SK-N-SH (cell line): ENCODE measurements at regions not wholly inside any gene's neighbourhood (a gene's known extent, or its start where the extent isn't known, plus 50 kb on each side); places are given as distances from the start of the nearest gene placed in this dataset.

ENCODE experiments used
- CTCF ChIA-PET: fragments of 300-600, 350-600 bp; formaldehyde crosslinking; extraction: SDS; loops from one replicate; lab custom pipeline; 2021; lab: Yijun Ruan, JAX
- POLR2A ChIA-PET: fragments of 350-600 bp; sonication (Branson Sonifier 250); formaldehyde crosslinking; extraction: SDS; loops from one replicate; lab custom pipeline; 2020; ENCODE audit warnings: antibody characterized with exemption, inconsistent platforms; lab: Yijun Ruan, JAX
- DNase-seq: peaks from one replicate; pipeline ENCODE4 v3.0.0; 2012
- H2AFZ ChIP-seq: fragments of 200-600 bp; sonication (generic); 2 replicates; pipeline ENCODE4 v1.8.1; 2016; ENCODE audit warnings: antibody characterized with exemption, mild to moderate bottlenecking, low read depth
- H3F3A ChIP-seq: fragments of 200-600 bp; sonication (generic); replicated peaks from 2 replicates; pipeline ENCODE3; 2016; ENCODE audit warnings: antibody characterized with exemption, mild to moderate bottlenecking; ENCODE audit not compliant: insufficient read depth
- H3K27ac ChIP-seq, 2 experiments: fragments of 200-500 bp in 1 of 2; fragments of 200-600 bp in 1 of 2; sonication (Bioruptor generic) in 1 of 2; sonication (generic), shearing (Covaris generic) in 1 of 2; 2 replicates each; pipeline versions ENCODE4 v1.5.1 to v1.6.1; 2014 to 2016; ENCODE audit warnings: low read depth in 2 of 2, inconsistent platforms in 1 of 2, low read length in 1 of 2, mild to moderate bottlenecking in 1 of 2, mixed read lengths in 1 of 2
- H3K27me3 ChIP-seq: fragments of 200-600 bp; sonication (generic), shearing (Covaris generic); 2 replicates; pipeline ENCODE4 v1.6.1; 2016; ENCODE audit warnings: mixed run types; ENCODE audit not compliant: insufficient read depth
- H3K36me3 ChIP-seq, 2 experiments: fragments of 200-500 bp in 1 of 2; fragments of 200-600 bp in 1 of 2; sonication (Bioruptor generic) in 1 of 2; sonication (generic) in 1 of 2; replicated peaks in 1 of 2; 2 replicates each; pipeline versions ENCODE3 to v1.5.1; 2014 to 2016; ENCODE audit warnings: low read length in 1 of 2, mild to moderate bottlenecking in 1 of 2; ENCODE audit not compliant: insufficient read depth in 2 of 2, control insufficient read depth in 1 of 2
- H3K4me1 ChIP-seq, 2 experiments: fragments of 200-500 bp in 1 of 2; fragments of 200-600 bp in 1 of 2; sonication (Bioruptor generic) in 1 of 2; sonication (generic), shearing (Covaris generic) in 1 of 2; 2 replicates each; pipeline versions ENCODE4 v1.5.1 to v1.6.1; 2014 to 2016; ENCODE audit warnings: low read depth in 1 of 2, low read length in 1 of 2, mixed run types in 1 of 2; ENCODE audit not compliant: insufficient read depth in 2 of 2, control insufficient read depth in 1 of 2
- H3K4me2 ChIP-seq: fragments of 200-600 bp; sonication (generic), shearing (Covaris generic); 2 replicates; pipeline ENCODE4 v1.6.1; 2017; ENCODE audit warnings: mixed run types
- H3K4me3 ChIP-seq, 2 experiments: fragments of 200-500 bp in 1 of 2; fragments of 200-600 bp in 1 of 2; sonication (Bioruptor generic) in 1 of 2; sonication (generic), shearing (Covaris generic) in 1 of 2; 2 replicates each; pipeline versions ENCODE4 v1.5.1 to v1.8.1; 2014 to 2016; ENCODE audit warnings: low read depth in 2 of 2, inconsistent platforms in 1 of 2, low read length in 1 of 2, mild to moderate bottlenecking in 1 of 2, mixed read lengths in 1 of 2, moderate library complexity in 1 of 2
- H3K79me2 ChIP-seq: fragments of 200-600 bp; sonication (generic); 2 replicates; pipeline ENCODE4 v1.8.1; 2017; ENCODE audit warnings: mild to moderate bottlenecking; ENCODE audit not compliant: insufficient read depth
- H3K9ac ChIP-seq: fragments of 200-600 bp; sonication (generic); 2 replicates; pipeline ENCODE4 v1.6.1; 2017; ENCODE audit warnings: mixed run types
- H3K9me2 ChIP-seq: fragments of 200-600 bp; sonication (generic); 2 replicates; pipeline ENCODE4 v1.6.1; 2017; ENCODE audit warnings: mixed run types
- H3K9me3 ChIP-seq: fragments of 200-600 bp; sonication (generic); 2 replicates; pipeline ENCODE4 v1.6.1; 2017; ENCODE audit warnings: mixed run types, mild to moderate bottlenecking, moderate library complexity
- H4K20me1 ChIP-seq: fragments of 200-600 bp; sonication (generic); 2 replicates; pipeline ENCODE4 v1.6.1; 2017; ENCODE audit warnings: mild to moderate bottlenecking, mixed run types; ENCODE audit not compliant: insufficient read depth
- CHD2 ChIP-seq: fragments of 150-350 bp; IDR thresholded peaks from 2 replicates; pipeline ENCODE4 v1.6.1; 2018; ENCODE audit warnings: low read length; ENCODE audit not compliant: partially characterized antibody
- CTCF ChIP-seq: fragments of 200-600 bp; sonication (generic); IDR thresholded peaks from 2 replicates; pipeline ENCODE4 v1.6.1; 2017; ENCODE audit warnings: antibody characterized with exemption, mild to moderate bottlenecking, moderate library complexity
- ELF1 ChIP-seq: IDR thresholded peaks from 2 replicates; pipeline ENCODE4 v1.4.0; 2012
- EP300 ChIP-seq, 2 experiments: IDR thresholded peaks; 2 replicates each; pipeline versions ENCODE4 v1.4.0 to v1.6.1; 2012; ENCODE audit warnings: borderline replicate concordance in 1 of 2, low read depth in 1 of 2, low read length in 1 of 2
- EZH2phosphoT487 ChIP-seq: fragments of 200-600 bp; sonication (generic); IDR thresholded peaks from 2 replicates; pipeline ENCODE4 v1.6.1; 2017; ENCODE audit warnings: low read depth, mixed run types, mild to moderate bottlenecking, antibody characterized with exemption, moderate library complexity, borderline replicate concordance
- FOSL2 ChIP-seq: IDR thresholded peaks from 2 replicates; pipeline ENCODE4 v1.4.0; 2012; ENCODE audit warnings: low read depth, mild to moderate bottlenecking, moderate library complexity, borderline replicate concordance
- FOXJ3 ChIP-seq: sonication (generic); formaldehyde crosslinking; IDR thresholded peaks from 2 replicates; pipeline ENCODE4 v1.5.1; 2020; ENCODE audit warnings: mild to moderate bottlenecking, missing genetic modification reagents
- JUND ChIP-seq: IDR thresholded peaks from 2 replicates; pipeline ENCODE4 v1.4.0; 2012
- MAX ChIP-seq: IDR thresholded peaks from 2 replicates; pipeline ENCODE4 v1.4.0; 2012; ENCODE audit warnings: low read depth
- MEF2A ChIP-seq: IDR thresholded peaks from 2 replicates; pipeline ENCODE4 v1.4.0; 2012; ENCODE audit warnings: low read depth, borderline replicate concordance
- MXI1 ChIP-seq: IDR thresholded peaks from 2 replicates; pipeline ENCODE4 v1.6.1; 2012; ENCODE audit warnings: mild to moderate bottlenecking, low read depth, low read length, improper control_type of control experiment
- NRF1 ChIP-seq: IDR thresholded peaks from 2 replicates; pipeline ENCODE4 v1.6.1; 2012; ENCODE audit warnings: low read depth, mild to moderate bottlenecking, low read length
- POLR2AphosphoS5 ChIP-seq: IDR thresholded peaks from 2 replicates; pipeline ENCODE4 v1.6.1; 2012; ENCODE audit warnings: low read depth, low read length
- RAD21 ChIP-seq: IDR thresholded peaks from 2 replicates; pipeline ENCODE4 v1.6.1; 2012; ENCODE audit warnings: mild to moderate bottlenecking, low read length
- RFX5 ChIP-seq: IDR thresholded peaks from 2 replicates; pipeline ENCODE4 v1.6.1; 2012; ENCODE audit warnings: mild to moderate bottlenecking, improper control_type of control experiment, low read length
- SIN3A ChIP-seq: IDR thresholded peaks from 2 replicates; pipeline ENCODE4 v1.6.1; 2012; ENCODE audit warnings: low read depth, mild to moderate bottlenecking, low read length, moderate library complexity, borderline replicate concordance
- SMC3 ChIP-seq: IDR thresholded peaks from 2 replicates; pipeline ENCODE4 v1.6.1; 2012; ENCODE audit warnings: low read depth, low read length, improper control_type of control experiment
- TAF1 ChIP-seq: IDR thresholded peaks from 2 replicates; pipeline ENCODE4 v1.6.1; 2012; ENCODE audit warnings: low read depth, mild to moderate bottlenecking, low read length, moderate library complexity, borderline replicate concordance
- TCF12 ChIP-seq: IDR thresholded peaks from 2 replicates; pipeline ENCODE4 v1.4.0; 2012
- TEAD4 ChIP-seq: IDR thresholded peaks from 2 replicates; pipeline ENCODE4 v1.4.0; 2012; ENCODE audit warnings: mild to moderate bottlenecking, borderline replicate concordance; ENCODE audit not compliant: insufficient read depth
- YY1 ChIP-seq: IDR thresholded peaks from 2 replicates; pipeline ENCODE4 v1.4.0; 2012; ENCODE audit warnings: low read depth, mild to moderate bottlenecking
- ZBTB33 ChIP-seq: IDR thresholded peaks from 2 replicates; pipeline ENCODE4 v1.4.0; 2012; ENCODE audit warnings: low read depth, borderline replicate concordance
- WGBS: methylation state at CpG from one replicate; pipeline ENCODE4 v1.1.6; 2017; ENCODE audit warnings: low lambda C conversion rate; 5-methylcytosine and 5-hydroxymethylcytosine counted together

- Histone ChIP-seq H3K36me3 (no peaks in the 10 kb centered on the region), H3K27ac (no peak overlapping the region), H3F3A (no peaks in the 10 kb centered on the region), H2AFZ (no peak overlapping the region), H4K20me1 (no peaks in the 10 kb centered on the region), H3K4me1 (no peaks in the 10 kb centered on the region), H3K4me3 (no peak overlapping the region), H3K9me2 (no peaks in the 10 kb centered on the region), H3K79me2 (no peaks in the 10 kb centered on the region; the same call in 1 of the 2 replicates), H3K27me3 (no peaks in the 10 kb centered on the region), H3K4me2 (no peak overlapping the region), H3K9me3 (no peaks in the 10 kb centered on the region), H3K9ac (no peak overlapping the region)
- ChIA-PET CTCF (interaction anchor here (0.9 kb wide), 1 partner anchor 51 kb away, joined by 3 read pairs; no protein-coding TSS in a partner anchor), POLR2A (no interaction called here)
- DNase-seq = no peak
- 7% methylated on average over 3 of the region's 3 CpGs for WGBS
- no peak for TF ChIP-seq CHD2
- TF ChIP-seq TAF1 = no peak
- TF ChIP-seq TCF12 = no peak
- no peak for TF ChIP-seq YY1
- no peak for TF ChIP-seq EP300 (IDR thresholded peaks at IDR 0.05; ENCODE audit: borderline replicate concordance in 1 of 2, low read depth in 1 of 2, low read length in 1 of 2)
- no peak for TF ChIP-seq MEF2A
- no peak for TF ChIP-seq NRF1
These were observed 1380.5 kb upstream of the WWC1 start for GRCh38 chr5:166910995-166911394.

- no peak overlapping the region for H3K4me3 ChIP-seq
- no peak overlapping the region for H3K4me2 ChIP-seq
- ChIA-PET CTCF (interaction anchor here (1.0 kb wide), 1 partner anchor 792 kb away, joined by 3 read pairs; no protein-coding TSS in a partner anchor), POLR2A (no interaction called here)
- H4K20me1 ChIP-seq = no peaks in the 10 kb centered on the region
- no peak for DNase-seq
- H2AFZ ChIP-seq = no peak overlapping the region
- no peaks in the 10 kb centered on the region for H3K36me3 ChIP-seq
- no peaks in the 10 kb centered on the region for H3K9me2 ChIP-seq
- no peaks in the 10 kb centered on the region for H3K4me1 ChIP-seq
- no peaks in the 10 kb centered on the region for H3K9me3 ChIP-seq
- WGBS = 84% methylated on average over 4 of the region's 4 CpGs
- H3F3A ChIP-seq = no peaks in the 10 kb centered on the region
- no peaks in the 10 kb centered on the region for H3K79me2 ChIP-seq
- H3K27me3 ChIP-seq = no peaks in the 10 kb centered on the region
- TF ChIP-seq ELF1 (no peak), FOXJ3 (CRISPR knock-in tag) (no peak), MAX (no peak), TAF1 (no peak), SIN3A (no peak), RFX5 (no peak), SMC3 (no peak), YY1 (no peak), RAD21 (no peak), EP300 (IDR thresholded peaks at IDR 0.05; ENCODE audit: borderline replicate concordance in 1 of 2, low read depth in 1 of 2, low read length in 1 of 2) (no peak), MXI1 (no peak), CTCF (no peak), FOSL2 (no peak), ZBTB33 (no peak), MEF2A (no peak), EZH2phosphoT487 (no peak), TEAD4 (no peak), POLR2AphosphoS5 (no peak), JUND (no peak)
- no peak overlapping the region for H3K9ac ChIP-seq
- H3K27ac ChIP-seq = no peak overlapping the region
These were observed 1375.4 kb upstream of the WWC1 start for GRCh38 chr5:166916021-166916420.
